Tibial nerve (tissue), 3 donors: ENCODE measurements at regions not wholly inside any gene's neighbourhood (a gene's known extent, or its start where the extent isn't known, plus 50 kb on each side); places are given as distances from the start of the nearest gene placed in this dataset.

Experiments used
- EP300 ChIP-seq, 2 donors: sonication (generic); formaldehyde crosslinking; IDR thresholded peaks; one replicate each; pipeline ENCODE4 v1.6.1; 2017; ENCODE audit warnings: antibody characterized with exemption in 2 of 2, mild to moderate bottlenecking in 1 of 2
- POLR2A ChIP-seq, 2 donors: fragments of 450-650 bp; IDR thresholded peaks; one replicate each; pipeline ENCODE4 v1.6.1; 2017; ENCODE audit warnings: antibody characterized with exemption in 2 of 2, mild to moderate bottlenecking in 2 of 2, moderate library complexity in 2 of 2

DNA sequence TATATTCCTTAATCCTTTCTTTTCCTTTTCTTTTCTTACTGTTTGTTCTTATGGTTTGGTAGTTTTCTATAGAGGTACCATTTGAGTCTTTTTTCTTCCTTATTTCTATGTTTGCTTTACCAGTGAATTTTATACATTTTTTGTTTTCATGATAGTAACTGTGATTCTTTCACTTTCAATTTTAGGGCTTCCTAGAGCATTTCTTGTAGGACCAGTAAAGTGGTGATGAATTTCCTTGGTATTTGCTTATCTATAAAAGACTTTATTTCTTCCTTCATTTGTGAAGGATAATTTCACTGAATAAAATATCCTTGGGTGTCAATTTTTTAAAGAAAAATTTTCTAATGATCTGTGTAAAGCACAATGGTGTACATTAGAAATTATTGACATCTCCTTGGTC, 637.4 kb downstream of the CD109 start:
- TF ChIP-seq POLR2A (IDR thresholded peaks at IDR 0.05) (no peak), EP300 (IDR thresholded peaks at IDR 0.05) (no peak)
